ENCODE measurements at regions not wholly inside any gene's neighbourhood (a gene's known extent, or its start where the extent isn't known, plus 50 kb on each side); places are given as distances from the start of the nearest gene placed in this dataset.

DNA sequence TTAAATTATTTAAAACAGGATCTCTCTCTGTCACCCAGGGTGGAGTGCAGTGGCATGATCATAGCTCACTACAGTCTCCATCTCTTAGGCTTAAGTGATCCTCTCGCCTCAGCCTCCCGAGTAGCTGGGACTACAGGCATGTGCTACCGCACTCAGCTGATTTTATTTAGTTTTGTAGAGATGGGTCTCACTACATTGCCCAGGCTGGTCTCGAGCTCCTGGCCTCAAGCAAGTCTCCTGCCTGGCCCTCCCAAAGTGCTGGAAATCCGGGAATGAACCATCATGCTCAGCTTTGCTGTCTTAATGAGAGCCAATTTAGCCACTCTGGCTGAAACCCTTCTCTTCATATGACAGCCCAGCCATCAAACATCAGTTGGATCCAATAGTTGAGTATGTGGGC is 53.3 kb upstream of the NRP1 start:
- TF ChIP-seq EZH2phosphoT487 (IDR thresholded peaks at IDR 0.05; ENCODE audit: insufficient read depth, low read depth): no peak
- no peak for TF ChIP-seq EZH2 (IDR thresholded peaks at IDR 0.05; ENCODE audit: insufficient read depth, poor library complexity, severe bottlenecking)
